ENCODE measurements at regions not wholly inside any gene's neighbourhood (a gene's known extent, or its start where the extent isn't known, plus 50 kb on each side); places are given as distances from the start of the nearest gene placed in this dataset.

GRCh38 chr20:57000441-57000968 lies 265.9 kb downstream of the BMP7 start:
- no peak for DNase-seq (ENCODE audit: low spot score)
- peaks cover 0 to 15% of the 10 kb centered on the region in 2 donors for H3K9me3 ChIP-seq
- no peak overlapping the region for H3K4me3 ChIP-seq
- H3K27ac ChIP-seq, result no peak overlapping the region
- no peaks in the 10 kb centered on the region for H3K27me3 ChIP-seq
- H3K36me3 ChIP-seq, result no peaks in the 10 kb centered on the region
- TF ChIP-seq CTCF (IDR thresholded peaks at IDR 0.05), result no peak
- no peaks in the 10 kb centered on the region for H3K4me1 ChIP-seq

- no peak overlapping the region for H3K27ac ChIP-seq
- no peak for TF ChIP-seq CTCF (IDR thresholded peaks at IDR 0.05)
- H3K4me3 ChIP-seq, result no peak overlapping the region
- peaks cover 0 to 15% of the 10 kb centered on the region in 2 donors for H3K9me3 ChIP-seq
- no peak for DNase-seq (ENCODE audit: low spot score)
- no peaks in the 10 kb centered on the region for H3K27me3 ChIP-seq
- no peaks in the 10 kb centered on the region for H3K4me1 ChIP-seq
- H3K36me3 ChIP-seq, result no peaks in the 10 kb centered on the region
Measured at GRCh38 chr20:57001126-57001767, 265.2 kb downstream of the BMP7 start.

- TF ChIP-seq CTCF (IDR thresholded peaks at IDR 0.05), result no peak
- peaks cover 0 to 15% of the 10 kb centered on the region in 2 donors for H3K9me3 ChIP-seq
- H3K27me3 ChIP-seq, result no peaks in the 10 kb centered on the region
- H3K36me3 ChIP-seq, result no peaks in the 10 kb centered on the region
- no peak overlapping the region for H3K27ac ChIP-seq
- no peak for DNase-seq (ENCODE audit: low spot score)
- H3K4me3 ChIP-seq, result no peak overlapping the region
- no peaks in the 10 kb centered on the region for H3K4me1 ChIP-seq
Measured at GRCh38 chr20:57002066-57002570, 264.3 kb downstream of the BMP7 start.

- no peak overlapping the region for H3K4me3 ChIP-seq
- no peaks in the 10 kb centered on the region for H3K4me1 ChIP-seq
- no peak overlapping the region for H3K27ac ChIP-seq
- DNase-seq (ENCODE audit: low spot score), result no peak
- TF ChIP-seq CTCF (IDR thresholded peaks at IDR 0.05), result no peak
- H3K27me3 ChIP-seq, result no peaks in the 10 kb centered on the region
- no peaks in the 10 kb centered on the region for H3K36me3 ChIP-seq
- peaks cover 0 to 12% of the 10 kb centered on the region in 2 donors for H3K9me3 ChIP-seq
Measured at GRCh38 chr20:57003012-57003411, 263.4 kb downstream of the BMP7 start.

- H3K27ac ChIP-seq, result no peak overlapping the region
- H3K36me3 ChIP-seq, result no peaks in the 10 kb centered on the region
- no peaks in the 10 kb centered on the region for H3K9me3 ChIP-seq
- no peaks in the 10 kb centered on the region for H3K27me3 ChIP-seq
- no peaks in the 10 kb centered on the region for H3K4me1 ChIP-seq
- TF ChIP-seq CTCF (IDR thresholded peaks at IDR 0.05), result no peak
- H3K4me3 ChIP-seq, result no peak overlapping the region
- no peak for DNase-seq (ENCODE audit: low spot score)
Measured at GRCh38 chr20:57004416-57004815, 262.0 kb downstream of the BMP7 start.
